H9 (cell line): ENCODE measurements at regions not wholly inside any gene's neighbourhood (a gene's known extent, or its start where the extent isn't known, plus 50 kb on each side); places are given as distances from the start of the nearest gene placed in this dataset.

Experiments
- DNase-seq: peaks from one replicate; pipeline ENCODE4 v3.0.0-alpha.2; 2017
- H2AFZ ChIP-seq: one replicate; pipeline ENCODE4 v1.6.1; 2013; ENCODE audit warnings: mild to moderate bottlenecking, low read length, control low read depth, moderate library complexity
- H2AK5ac ChIP-seq: 2 replicates; pipeline ENCODE4 v1.6.1; 2013; ENCODE audit warnings: low read length, control low read depth, mixed read lengths; ENCODE audit not compliant: insufficient read length
- H2BK120ac ChIP-seq: one replicate; pipeline ENCODE4 v1.6.1; 2013; ENCODE audit warnings: low read depth, mild to moderate bottlenecking, low read length, control low read depth, inconsistent platforms; ENCODE audit not compliant: poor library complexity, severe bottlenecking
- H2BK12ac ChIP-seq: 2 replicates; pipeline ENCODE4 v1.6.1; 2013; ENCODE audit warnings: low read length, control low read depth, mixed read lengths, low read depth; ENCODE audit not compliant: insufficient read length
- H2BK15ac ChIP-seq: 2 replicates; pipeline ENCODE4 v1.6.1; 2013; ENCODE audit warnings: low read depth, low read length, control low read depth
- H2BK20ac ChIP-seq: one replicate; pipeline ENCODE4 v1.6.1; 2013; ENCODE audit warnings: low read depth, mild to moderate bottlenecking, low read length, control low read depth, inconsistent platforms; ENCODE audit not compliant: poor library complexity, severe bottlenecking
- H2BK5ac ChIP-seq: 2 replicates; pipeline ENCODE4 v1.6.1; 2013; ENCODE audit warnings: low read length, control low read depth, mixed read lengths; ENCODE audit not compliant: insufficient read length
- H3K14ac ChIP-seq: 2 replicates; pipeline ENCODE4 v1.6.1; 2013; ENCODE audit warnings: low read length, control low read depth; ENCODE audit not compliant: insufficient read depth
- H3K18ac ChIP-seq: 2 replicates; pipeline ENCODE4 v1.6.1; 2013; ENCODE audit warnings: low read depth, mild to moderate bottlenecking, mixed read lengths, low read length, control low read depth; ENCODE audit not compliant: insufficient read length
- H3K23ac ChIP-seq: 2 replicates; pipeline ENCODE4 v1.6.1; 2013; ENCODE audit warnings: low read length, control low read depth, mixed read lengths, low read depth; ENCODE audit not compliant: insufficient read length
- H3K23me2 ChIP-seq: 2 replicates; pipeline ENCODE4 v1.6.1; 2013; ENCODE audit warnings: low read depth, mild to moderate bottlenecking, mixed read lengths, low read length, control low read depth; ENCODE audit not compliant: insufficient read length, poor library complexity, severe bottlenecking
- H3K27ac ChIP-seq: 2 replicates; pipeline ENCODE4 v1.5.1; 2013; ENCODE audit warnings: low read length, control low read depth, mixed read lengths, low read depth; ENCODE audit not compliant: insufficient read length
- H3K27me3 ChIP-seq: 2 replicates; pipeline ENCODE4 v1.6.1; 2013; ENCODE audit warnings: low read length, control low read depth, inconsistent platforms; ENCODE audit not compliant: insufficient read depth
- H3K4ac ChIP-seq: 2 replicates; pipeline ENCODE4 v1.6.1; 2013; ENCODE audit warnings: low read depth, mild to moderate bottlenecking, control low read depth, inconsistent platforms, low read length, moderate library complexity
- H3K4me1 ChIP-seq: 2 replicates; pipeline ENCODE4 v1.6.1; 2013; ENCODE audit warnings: low read length, control low read depth, inconsistent platforms; ENCODE audit not compliant: insufficient read depth
- H3K4me2 ChIP-seq: 2 replicates; pipeline ENCODE4 v1.6.1; 2013; ENCODE audit warnings: low read length, control low read depth, mixed read lengths; ENCODE audit not compliant: insufficient read length, insufficient read depth
- H3K56ac ChIP-seq: 2 replicates; pipeline ENCODE4 v1.6.1; 2013; ENCODE audit warnings: low read depth, mild to moderate bottlenecking, mixed read lengths, low read length, control low read depth; ENCODE audit not compliant: insufficient read length
- H3K79me1 ChIP-seq: 2 replicates; pipeline ENCODE4 v1.6.1; 2013; ENCODE audit warnings: low read depth, mild to moderate bottlenecking, moderate library complexity, low read length, control low read depth, inconsistent platforms; ENCODE audit not compliant: insufficient read depth, poor library complexity, severe bottlenecking
- H3K79me2 ChIP-seq: 2 replicates; pipeline ENCODE4 v1.6.1; 2013; ENCODE audit warnings: low read length, control low read depth, inconsistent platforms; ENCODE audit not compliant: insufficient read depth
- H3K9ac ChIP-seq: 2 replicates; pipeline ENCODE4 v1.6.1; 2013; ENCODE audit warnings: low read length, control low read depth, mixed read lengths; ENCODE audit not compliant: insufficient read length; ENCODE audit errors: extremely low read depth
- H3K9me3 ChIP-seq: one replicate; pipeline ENCODE4 v1.6.1; 2013; ENCODE audit warnings: low read depth, low read length, inconsistent platforms; ENCODE audit not compliant: control insufficient read depth
- H3T11ph ChIP-seq: one replicate; pipeline ENCODE4 v1.6.1; 2013; ENCODE audit warnings: mild to moderate bottlenecking, low read length, control low read depth, inconsistent platforms
- H4K20me1 ChIP-seq: one replicate; pipeline ENCODE4 v1.6.1; 2013; ENCODE audit not compliant: control insufficient read depth, insufficient read length, insufficient read depth
- H4K5ac ChIP-seq: 2 replicates; pipeline ENCODE4 v1.6.1; 2013; ENCODE audit warnings: low read depth, mild to moderate bottlenecking, mixed read lengths, low read length, control low read depth; ENCODE audit not compliant: insufficient read length
- H4K8ac ChIP-seq: replicated peaks from 2 replicates; pipeline ENCODE4 v1.6.1; 2013; ENCODE audit warnings: low read length, control low read depth, mixed read lengths, low read depth; ENCODE audit not compliant: insufficient read length
- H4K91ac ChIP-seq: 2 replicates; pipeline ENCODE4 v1.6.1; 2013; ENCODE audit warnings: low read depth, mild to moderate bottlenecking, moderate library complexity, mixed read lengths, low read length, control low read depth; ENCODE audit not compliant: insufficient read length
- H3K27ac Mint-ChIP-seq, 3 experiments: 2 replicates in 2 of 3; 3 replicates in 1 of 3; pipeline ENCODE4 v1.8.0; 2020 to 2021; ENCODE audit warnings: mixed read lengths in 3 of 3, mild to moderate bottlenecking in 1 of 3, moderate library complexity in 1 of 3
- H3K27me3 Mint-ChIP-seq: 2 replicates; pipeline ENCODE4 v1.8.0; 2021; ENCODE audit warnings: low read depth, mild to moderate bottlenecking, moderate library complexity, mixed read lengths
- H3K36me3 Mint-ChIP-seq, 3 experiments: 2 replicates in 2 of 3; 3 replicates in 1 of 3; pipeline ENCODE4 v1.8.0; 2020 to 2021; ENCODE audit warnings: low read depth in 3 of 3, mixed read lengths in 3 of 3; ENCODE audit not compliant: insufficient read depth in 1 of 3
- H3K4me1 Mint-ChIP-seq, 2 experiments: 2 replicates each; pipeline ENCODE4 v1.8.0; 2020; ENCODE audit warnings: mixed read lengths in 2 of 2
- H3K4me3 Mint-ChIP-seq, 2 experiments: 2 replicates in 1 of 2; 3 replicates in 1 of 2; pipeline ENCODE4 v1.8.0; 2020 to 2021; ENCODE audit warnings: mild to moderate bottlenecking in 2 of 2, mixed read lengths in 2 of 2, moderate library complexity in 1 of 2
- H3K9me3 Mint-ChIP-seq, 2 experiments: 2 replicates in 1 of 2; 3 replicates in 1 of 2; pipeline ENCODE4 v1.8.0; 2020; ENCODE audit warnings: mild to moderate bottlenecking in 2 of 2, mixed read lengths in 2 of 2, moderate library complexity in 1 of 2
- WGBS: extraction: QIAGEN DNeasy Blood & Tissue Kit; methylation state at CpG from one replicate; pipeline ENCODE4 v1.1.7; 2013; ENCODE audit warnings: missing lambda C conversion rate, low lambda C conversion rate, mixed read lengths; ENCODE audit not compliant: insufficient read length; ENCODE audit errors: extremely low coverage; 5-methylcytosine and 5-hydroxymethylcytosine counted together
- TF ChIP-seq, protein P1 (sequence below): fragments of 200-600 bp; sonication (generic); conservative IDR thresholded peaks from 3 replicates; pipeline ENCODE4 v1.8.0; 2021; ENCODE audit warnings: antibody characterized with exemption, mild to moderate bottlenecking

DNA sequence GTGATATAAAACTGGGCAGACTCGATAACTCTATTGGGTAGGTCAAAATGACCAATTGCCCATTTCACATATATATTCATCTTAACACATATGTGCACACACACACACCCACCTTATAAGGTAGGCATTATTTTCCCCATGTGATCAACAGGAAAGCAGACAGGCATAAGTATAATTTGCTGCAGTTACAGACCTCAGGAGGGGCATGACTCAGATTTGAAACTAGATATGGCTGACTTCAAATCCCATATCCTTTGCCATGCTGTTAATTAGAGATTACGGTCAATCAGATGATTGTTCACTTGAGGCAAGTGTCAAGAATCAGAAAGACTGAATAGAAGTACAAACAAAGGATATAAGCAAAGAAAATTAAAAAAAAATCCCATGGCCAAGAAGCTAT lies 910.6 kb downstream of the NTRK3 start:
- TF ChIP-seq, protein P1, sequence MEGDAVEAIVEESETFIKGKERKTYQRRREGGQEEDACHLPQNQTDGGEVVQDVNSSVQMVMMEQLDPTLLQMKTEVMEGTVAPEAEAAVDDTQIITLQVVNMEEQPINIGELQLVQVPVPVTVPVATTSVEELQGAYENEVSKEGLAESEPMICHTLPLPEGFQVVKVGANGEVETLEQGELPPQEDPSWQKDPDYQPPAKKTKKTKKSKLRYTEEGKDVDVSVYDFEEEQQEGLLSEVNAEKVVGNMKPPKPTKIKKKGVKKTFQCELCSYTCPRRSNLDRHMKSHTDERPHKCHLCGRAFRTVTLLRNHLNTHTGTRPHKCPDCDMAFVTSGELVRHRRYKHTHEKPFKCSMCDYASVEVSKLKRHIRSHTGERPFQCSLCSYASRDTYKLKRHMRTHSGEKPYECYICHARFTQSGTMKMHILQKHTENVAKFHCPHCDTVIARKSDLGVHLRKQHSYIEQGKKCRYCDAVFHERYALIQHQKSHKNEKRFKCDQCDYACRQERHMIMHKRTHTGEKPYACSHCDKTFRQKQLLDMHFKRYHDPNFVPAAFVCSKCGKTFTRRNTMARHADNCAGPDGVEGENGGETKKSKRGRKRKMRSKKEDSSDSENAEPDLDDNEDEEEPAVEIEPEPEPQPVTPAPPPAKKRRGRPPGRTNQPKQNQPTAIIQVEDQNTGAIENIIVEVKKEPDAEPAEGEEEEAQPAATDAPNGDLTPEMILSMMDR: no peak
- no peaks in the 10 kb centered on the region for H3K79me2 ChIP-seq

More for the DNA sequence above, 910.6 kb downstream of the NTRK3 start:
- Histone ChIP-seq H3K14ac (no peak overlapping the region), H4K5ac (no peak overlapping the region), H3K4ac (no peak overlapping the region), H3K56ac (no peak overlapping the region), H3K79me1 (no peaks in the 10 kb centered on the region), H3K4me1 (no peaks in the 10 kb centered on the region), H2AFZ (no peak overlapping the region), H2BK20ac (no peak overlapping the region), H3K27ac (no peak overlapping the region), H3K27me3 (no peaks in the 10 kb centered on the region), H2AK5ac (no peak overlapping the region), H2BK12ac (no peak overlapping the region), H4K8ac (no peak overlapping the region), H3K23me2 (no peaks in the 10 kb centered on the region), H3K23ac (no peak overlapping the region), H3K9ac (no peak overlapping the region), H3K9me3 (no peaks in the 10 kb centered on the region), H2BK5ac (no peak overlapping the region), H4K91ac (no peak overlapping the region), H3T11ph (no peak overlapping the region), H3K4me2 (no peak overlapping the region), H2BK15ac (no peak overlapping the region), H2BK120ac (no peak overlapping the region), H4K20me1 (no peaks in the 10 kb centered on the region), H3K18ac (no peak overlapping the region)
- DNase-seq: no peak
- Mint-ChIP-seq H3K4me3 (no peak overlapping the region), H3K27me3 (no peaks in the 10 kb centered on the region), H3K27ac (no peak overlapping the region), H3K9me3 (no peaks in the 10 kb centered on the region), H3K4me1 (no peaks in the 10 kb centered on the region), H3K36me3 (no peaks in the 10 kb centered on the region)
- no CpG with 5 or more reads among the region's 2 CpGs for WGBS
